Occipital lobe (tissue), 1 donor: ENCODE measurements at regions not wholly inside any gene's neighbourhood (a gene's known extent, or its start where the extent isn't known, plus 50 kb on each side); places are given as distances from the start of the nearest gene placed in this dataset. TPM values are rescaled to one million over a fixed set of nuclear protein-coding genes. Genes with fewer than 3 reads are reported as not detected.

Experiments used
- small RNA-seq: library from RNA; depleted of rRNA; stranded (forward); fragments of <200 nt; gene quantifications from one replicate; pipeline ENCODE3, GENCODE V24; 2014

Small RNA genes lying in the stretch of these regions (small RNA-seq; reads per million reads assigned to genes)
- gene AP000676.1 = not detected
- gene RF00026 = not detected
- not detected for gene RNU6-1135P
